BJ (cell line): ENCODE measurements at regions not wholly inside any gene's neighbourhood (a gene's known extent, or its start where the extent isn't known, plus 50 kb on each side); places are given as distances from the start of the nearest gene placed in this dataset.

Experiments used
- CTCF ChIA-PET: fragments of 350-600 bp; formaldehyde crosslinking; extraction: SDS; loops from one replicate; lab custom pipeline; 2021; ENCODE audit warnings: antibody characterized with exemption, inconsistent platforms; lab: Yijun Ruan, JAX
- POLR2A ChIA-PET: fragments of 300-600 bp; sonication (Branson Sonifier 250); formaldehyde crosslinking; extraction: SDS; loops from one replicate; lab custom pipeline; 2021; ENCODE audit warnings: antibody characterized with exemption; lab: Charles Lee
- DNase-seq: peaks from one replicate; pipeline ENCODE4 v3.0.0-alpha.2; 2011; ENCODE audit warnings: low read depth
- H3K27me3 ChIP-seq: 2 replicates; pipeline ENCODE4 v1.6.0; 2011; ENCODE audit warnings: low read length; ENCODE audit not compliant: control insufficient read depth, insufficient read depth
- H3K36me3 ChIP-seq: 2 replicates; pipeline ENCODE4 v1.5.1; 2011; ENCODE audit warnings: low read length; ENCODE audit not compliant: control insufficient read depth, insufficient read depth
- H3K4me3 ChIP-seq: 2 replicates; pipeline ENCODE4 v1.5.1; 2011; ENCODE audit warnings: low read depth, mild to moderate bottlenecking, control low read depth, low read length
- TF ChIP-seq, protein P1 (sequence below): IDR thresholded peaks from 2 replicates; pipeline ENCODE4 v1.5.1; 2011; ENCODE audit warnings: low read depth, mild to moderate bottlenecking, control low read depth, inconsistent platforms, low read length, moderate library complexity; ENCODE audit not compliant: insufficient read depth

DNA sequence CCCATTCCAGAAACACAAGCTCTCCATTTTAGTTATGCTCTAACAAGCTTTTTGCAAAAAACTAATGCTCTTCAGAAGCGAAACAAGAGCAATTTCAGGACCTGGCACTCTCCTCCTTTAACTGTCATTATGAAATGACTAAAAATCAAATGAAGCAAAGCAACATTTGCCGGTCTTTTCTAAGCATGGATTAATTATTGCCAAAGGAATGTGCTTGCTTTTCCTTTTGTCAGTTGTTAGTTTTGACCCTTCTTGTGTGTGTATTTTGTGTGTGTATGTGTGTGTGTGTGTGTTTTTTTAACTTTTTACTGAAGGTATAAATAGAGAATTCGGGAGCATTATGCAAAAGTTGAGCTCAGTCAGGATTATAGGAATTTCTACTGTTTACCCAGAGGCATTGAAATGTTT, 509.1 kb downstream of the TUSC7 start:
- no peak for DNase-seq
- Histone ChIP-seq H3K4me3 (no peak overlapping the region), H3K27me3 (no peaks in the 10 kb centered on the region), H3K36me3 (no peaks in the 10 kb centered on the region)
- POLR2A ChIA-PET, result no interaction called here
- TF ChIP-seq, protein P1, sequence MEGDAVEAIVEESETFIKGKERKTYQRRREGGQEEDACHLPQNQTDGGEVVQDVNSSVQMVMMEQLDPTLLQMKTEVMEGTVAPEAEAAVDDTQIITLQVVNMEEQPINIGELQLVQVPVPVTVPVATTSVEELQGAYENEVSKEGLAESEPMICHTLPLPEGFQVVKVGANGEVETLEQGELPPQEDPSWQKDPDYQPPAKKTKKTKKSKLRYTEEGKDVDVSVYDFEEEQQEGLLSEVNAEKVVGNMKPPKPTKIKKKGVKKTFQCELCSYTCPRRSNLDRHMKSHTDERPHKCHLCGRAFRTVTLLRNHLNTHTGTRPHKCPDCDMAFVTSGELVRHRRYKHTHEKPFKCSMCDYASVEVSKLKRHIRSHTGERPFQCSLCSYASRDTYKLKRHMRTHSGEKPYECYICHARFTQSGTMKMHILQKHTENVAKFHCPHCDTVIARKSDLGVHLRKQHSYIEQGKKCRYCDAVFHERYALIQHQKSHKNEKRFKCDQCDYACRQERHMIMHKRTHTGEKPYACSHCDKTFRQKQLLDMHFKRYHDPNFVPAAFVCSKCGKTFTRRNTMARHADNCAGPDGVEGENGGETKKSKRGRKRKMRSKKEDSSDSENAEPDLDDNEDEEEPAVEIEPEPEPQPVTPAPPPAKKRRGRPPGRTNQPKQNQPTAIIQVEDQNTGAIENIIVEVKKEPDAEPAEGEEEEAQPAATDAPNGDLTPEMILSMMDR, result no peak
- CTCF ChIA-PET, result interaction anchor here (0.5 kb wide), 1 partner anchor 54 kb away, joined by 3 read pairs; no protein-coding TSS in a partner anchor

DNA sequence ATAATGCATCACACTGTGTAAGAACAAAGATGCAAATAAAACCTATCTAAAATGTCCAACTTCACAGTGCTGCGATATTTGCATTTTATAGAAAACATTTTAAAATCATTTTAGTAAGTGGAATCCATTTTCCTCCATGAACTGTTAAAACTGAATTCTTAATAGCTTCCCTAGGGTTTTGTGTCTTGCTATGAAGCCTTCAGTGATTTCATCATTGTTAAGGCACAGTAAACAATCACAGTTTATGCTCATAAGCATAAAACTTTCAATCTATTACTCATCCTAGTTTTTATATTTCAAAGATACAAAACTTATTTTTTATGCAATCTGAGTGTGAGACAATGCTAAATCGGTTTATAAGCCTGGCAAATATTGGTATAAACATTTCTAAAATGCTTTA, 509.7 kb downstream of the TUSC7 start:
- no peak for DNase-seq
- TF ChIP-seq, protein P1, result no peak

DNA sequence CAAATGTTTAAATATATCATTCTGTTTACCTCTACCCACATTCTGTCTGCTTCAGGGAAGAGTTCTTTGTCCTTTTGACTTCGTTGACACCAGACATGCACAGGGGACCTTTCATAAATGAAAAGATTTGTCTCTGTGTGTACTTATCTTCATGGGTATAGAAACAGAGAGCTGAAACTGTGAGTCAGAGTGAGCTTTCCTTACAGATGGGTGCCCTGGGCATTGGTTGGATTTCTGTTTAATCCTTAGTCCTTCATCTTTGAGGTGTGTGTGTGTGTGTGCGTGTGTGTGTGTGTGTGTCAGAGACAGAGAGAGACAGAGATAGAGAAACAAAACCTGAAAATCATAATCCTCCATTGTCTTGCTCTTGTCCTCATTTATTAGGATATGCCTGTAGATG, 517.4 kb downstream of the TUSC7 start:
- DNase-seq, result no peak
- CTCF ChIA-PET, result no interaction called here
- TF ChIP-seq, protein P1, result no peak
- H3K36me3 ChIP-seq, result no peaks in the 10 kb centered on the region
- POLR2A ChIA-PET, result no interaction called here
- no peak overlapping the region for H3K4me3 ChIP-seq
- H3K27me3 ChIP-seq, result no peaks in the 10 kb centered on the region

More for the DNA sequence above, 509.7 kb downstream of the TUSC7 start:
- ChIA-PET CTCF (interaction anchor here (0.7 kb wide), 1 partner anchor 241 kb away, joined by 3 read pairs; no protein-coding TSS in a partner anchor), POLR2A (no interaction called here)
- Histone ChIP-seq H3K36me3 (no peaks in the 10 kb centered on the region), H3K27me3 (no peaks in the 10 kb centered on the region), H3K4me3 (no peak overlapping the region)

DNA sequence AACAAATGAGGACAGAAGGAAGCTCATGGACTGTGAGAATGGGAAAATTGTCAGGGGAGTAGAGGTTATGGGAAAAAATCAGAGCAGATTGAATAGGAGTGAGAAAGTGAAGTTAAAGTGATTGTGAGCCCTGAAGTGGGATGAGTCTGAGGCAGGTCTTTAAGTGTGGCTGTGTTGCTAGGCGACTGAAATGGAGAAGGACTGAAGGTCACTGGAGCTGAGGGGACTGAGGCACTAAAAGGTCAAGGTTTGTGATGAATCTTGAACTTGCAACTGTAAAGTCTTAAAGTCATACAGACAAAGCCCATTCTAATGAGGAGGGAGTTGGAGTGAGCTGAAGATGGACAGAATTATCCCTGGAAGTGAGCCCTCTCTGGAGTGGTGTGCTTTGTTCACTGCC, 518.9 kb downstream of the TUSC7 start:
- DNase-seq, result no peak
- Histone ChIP-seq H3K4me3 (no peak overlapping the region), H3K27me3 (no peaks in the 10 kb centered on the region), H3K36me3 (no peaks in the 10 kb centered on the region)
- ChIA-PET POLR2A (no interaction called here), CTCF (no interaction called here)
- TF ChIP-seq, protein P1, result no peak

DNA sequence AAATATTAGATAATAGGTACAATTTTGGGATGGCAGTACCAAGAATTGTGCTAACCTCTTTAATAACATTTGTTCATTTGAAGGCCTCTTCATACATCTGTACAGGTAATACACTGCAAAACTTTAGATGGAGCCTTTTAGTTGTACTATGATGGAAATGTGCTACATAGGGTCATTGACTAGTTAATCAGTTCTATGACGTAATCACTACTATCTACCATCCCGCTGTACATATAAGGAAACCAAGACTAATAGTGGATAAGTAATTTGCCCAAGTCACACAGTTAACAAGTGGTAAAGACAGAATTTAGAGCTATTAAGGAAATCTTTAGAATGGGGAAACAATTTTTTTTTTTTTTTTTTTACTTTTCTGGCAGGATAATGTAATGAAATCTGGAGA, 521.3 kb downstream of the TUSC7 start:
- POLR2A ChIA-PET, result no interaction called here
- Histone ChIP-seq H3K27me3 (no peaks in the 10 kb centered on the region), H3K36me3 (no peaks in the 10 kb centered on the region), H3K4me3 (no peak overlapping the region)
- TF ChIP-seq, protein P1, result no peak
- no peak for DNase-seq
- CTCF ChIA-PET, result no interaction called here
